ENCODE measurements at regions not wholly inside any gene's neighbourhood (a gene's known extent, or its start where the extent isn't known, plus 50 kb on each side); places are given as distances from the start of the nearest gene placed in this dataset.
"Not testable (repeated sequence)": the region's sequence is repeated elsewhere in the genome, so short reads cannot be mapped to it uniquely, and the experiment has no call there.

DNA sequence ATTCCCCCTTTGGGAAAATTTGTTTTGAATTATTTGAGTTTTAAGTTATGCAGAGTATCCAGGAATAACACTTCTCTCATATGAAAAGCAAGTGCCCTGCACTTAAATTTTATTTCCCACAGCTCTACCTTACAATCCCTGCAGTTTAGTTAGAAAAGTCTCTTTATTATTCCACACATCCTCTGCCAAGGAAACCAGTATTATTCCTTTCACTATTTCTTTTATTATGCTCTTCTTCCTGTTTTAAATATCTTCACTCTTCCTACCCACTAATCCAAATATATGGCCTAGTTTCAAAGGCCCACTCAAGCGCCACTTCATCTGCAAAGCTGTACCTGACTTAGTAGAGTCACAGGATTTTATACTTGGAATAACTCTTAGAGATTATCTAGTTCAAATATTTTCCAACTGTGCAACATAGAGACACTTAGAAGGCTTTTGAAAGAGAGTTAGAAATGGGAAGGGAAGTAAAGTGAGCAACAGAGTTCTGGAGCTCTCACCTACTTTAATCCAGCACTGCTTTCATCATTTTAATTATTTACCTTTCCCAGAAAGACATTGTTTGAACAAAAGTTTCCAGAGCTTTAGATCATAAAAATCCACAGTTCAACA, 97.2 kb upstream of the LYPLAL1 start:
- no peak for ATAC-seq (replicated peaks in 6 of 8)
- WGBS, 10 experiments: 85 to 100% (median 100%) methylated on average over 1 of the region's 1 CpG; no CpG with 5 or more reads in 3 of the 10 experiments
- H3K4me3 ChIP-seq: no peak overlapping the region
- peaks cover 0 to 25% of the 10 kb centered on the region in 2 donors for H3K4me1 ChIP-seq (replicated peaks in 1 of 2)
- no peak overlapping the region for H3K27ac ChIP-seq
- in situ Hi-C loops (cut with MboI; ENCODE audit: low pct_unique_long_range_greater_than_20kb in 2 of 9, low sequenced_read_pairs in 9 of 9, unreplicated experiment in 9 of 9): no loop called here

DNA sequence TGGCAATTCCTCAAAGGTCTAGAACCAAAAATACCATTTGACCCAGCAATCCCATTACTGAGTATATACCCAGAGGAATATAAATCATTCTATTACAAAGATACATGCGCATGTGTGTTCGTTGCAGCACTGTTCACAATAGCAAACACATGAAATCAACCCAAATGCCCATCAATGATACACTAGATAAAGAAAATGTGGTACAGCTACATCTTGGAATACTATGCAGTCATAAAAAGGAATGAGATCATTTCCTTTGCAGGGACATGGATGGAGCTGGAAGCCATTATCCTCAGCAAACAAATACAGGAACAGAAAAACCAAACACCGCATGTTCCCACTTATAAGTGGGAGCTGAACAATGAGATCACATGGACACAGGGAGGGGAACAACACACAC, 95.9 kb upstream of the LYPLAL1 start:
- 58 to 100% (median 98%) methylated on average over 1 to 3 of the region's 3 CpGs; no CpG with 5 or more reads in 2 of the 10 experiments for WGBS, 10 experiments
- ATAC-seq (replicated peaks in 6 of 8); in situ Hi-C loops (cut with MboI; ENCODE audit: low pct_unique_long_range_greater_than_20kb in 2 of 9, low sequenced_read_pairs in 9 of 9, unreplicated experiment in 9 of 9); H3K4me3 ChIP-seq; H3K27ac ChIP-seq: not testable (repeated sequence)
- peaks cover 0 to 25% of the 10 kb centered on the region in 2 donors for H3K4me1 ChIP-seq (replicated peaks in 1 of 2)

DNA sequence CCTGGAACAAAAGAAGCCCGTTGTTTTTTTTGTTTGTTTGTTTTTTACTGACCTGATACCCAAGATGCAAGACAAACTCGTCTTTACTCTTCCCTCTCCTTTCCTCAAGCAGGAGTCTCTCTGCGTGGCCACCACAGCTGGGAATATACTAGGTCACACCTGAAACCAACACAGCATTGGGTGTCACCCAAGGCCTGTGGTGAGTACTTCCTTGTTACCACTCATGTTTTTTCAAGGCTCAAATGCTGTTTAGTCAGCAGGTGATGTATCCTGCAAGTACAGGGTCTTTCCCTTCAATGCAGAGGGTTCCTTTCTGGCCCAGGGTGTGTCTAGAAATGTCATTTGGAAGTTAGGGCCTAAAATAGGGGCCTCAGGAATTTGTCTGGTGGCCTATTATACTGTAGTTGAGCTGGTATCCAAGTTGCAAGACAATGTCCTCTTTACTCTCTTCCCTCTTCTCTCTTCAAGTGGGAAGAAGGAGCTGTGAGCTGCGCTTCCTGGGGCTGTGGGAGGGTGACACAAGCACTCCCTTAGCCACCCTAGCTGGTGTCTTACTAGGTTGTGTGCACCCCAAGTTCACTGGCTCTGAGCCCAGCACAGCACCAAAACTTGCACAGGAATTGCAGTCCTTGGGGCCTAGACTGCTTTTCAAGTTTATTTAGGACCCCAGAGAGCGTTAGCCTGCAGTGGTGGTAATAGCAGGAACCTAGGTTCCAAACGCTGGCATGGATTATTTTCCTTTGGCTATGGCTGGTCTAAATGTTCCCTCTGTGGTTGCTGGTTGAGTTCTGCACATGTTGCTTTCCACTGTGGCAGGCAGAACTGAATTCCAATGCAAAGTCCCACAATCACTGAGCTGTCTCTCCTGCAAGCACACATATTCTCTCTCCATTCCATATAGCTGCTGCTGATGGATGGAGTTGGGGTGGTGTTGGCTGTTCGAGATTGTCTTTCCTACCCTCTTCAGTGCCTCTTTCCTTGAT, 91.4 kb upstream of the LYPLAL1 start:
- no peak overlapping the region for H3K4me3 ChIP-seq
- 60 to 100% (median 88%) methylated on average over 1 to 7 of the region's 7 CpGs; no CpG with 5 or more reads in 1 of the 10 experiments for WGBS, 10 experiments
- no peak for ATAC-seq (replicated peaks in 6 of 8)
- H3K27ac ChIP-seq: no peak overlapping the region
- in situ Hi-C loops (cut with MboI; ENCODE audit: low pct_unique_long_range_greater_than_20kb in 2 of 9, low sequenced_read_pairs in 9 of 9, unreplicated experiment in 9 of 9): no loop called here
- H3K4me1 ChIP-seq (replicated peaks in 1 of 2): no peaks in the 10 kb centered on the region

DNA sequence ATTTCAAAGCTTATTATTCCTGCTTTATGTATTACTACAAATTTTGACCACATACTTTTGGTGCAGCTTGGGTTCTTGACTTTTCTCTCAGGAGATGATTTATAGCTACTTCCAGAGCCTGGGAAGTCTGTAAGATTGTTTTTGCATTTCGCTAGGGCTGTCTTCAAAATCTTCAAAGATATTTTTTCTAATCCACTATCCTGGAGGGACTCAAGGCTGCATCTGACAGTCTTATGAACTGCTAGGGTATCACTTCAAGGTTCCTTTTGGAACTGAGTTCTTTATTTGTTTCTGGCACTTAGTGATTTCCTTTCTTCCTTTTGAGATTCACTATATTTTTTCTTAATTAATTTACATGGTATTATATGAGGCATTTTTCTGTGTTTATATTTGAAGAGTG, 90.0 kb upstream of the LYPLAL1 start:
- Histone ChIP-seq H3K27ac (no peak overlapping the region), H3K4me1 (replicated peaks in 1 of 2) (no peaks in the 10 kb centered on the region), H3K4me3 (no peak overlapping the region)
- 73 to 100% (median 89%) methylated on average over 1 of the region's 1 CpG; no CpG with 5 or more reads in 3 of the 10 experiments for WGBS, 10 experiments
- no peak for ATAC-seq (replicated peaks in 6 of 8)
- in situ Hi-C loops (cut with MboI; ENCODE audit: low pct_unique_long_range_greater_than_20kb in 2 of 9, low sequenced_read_pairs in 9 of 9, unreplicated experiment in 9 of 9): no loop called here

DNA sequence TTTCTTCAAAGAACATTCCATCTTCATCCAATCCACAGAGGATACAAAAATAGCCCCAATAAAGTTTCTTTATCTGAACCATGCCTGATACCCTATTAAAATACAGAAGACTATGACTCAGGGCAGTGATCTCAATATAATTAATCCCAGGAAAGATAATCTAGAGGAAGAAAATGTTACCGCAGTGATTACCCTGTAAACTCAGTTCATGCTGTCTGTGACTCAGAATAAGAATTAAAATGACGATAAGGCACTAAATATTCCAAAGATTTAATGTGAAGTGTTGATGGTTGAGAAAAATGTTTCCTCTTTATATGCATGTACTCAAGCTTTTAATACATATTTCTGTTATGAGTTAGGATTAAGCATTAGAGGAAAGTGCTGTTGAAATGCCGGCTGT, 88.6 kb upstream of the LYPLAL1 start:
- H3K4me3 ChIP-seq: no peak overlapping the region
- WGBS, 10 experiments: 15 to 100% (median 90%) methylated on average over 1 to 3 of the region's 3 CpGs
- peak in 1 of 8 experiments; percentile 9 for ATAC-seq (replicated peaks in 6 of 8)
- no peaks in the 10 kb centered on the region for H3K4me1 ChIP-seq (replicated peaks in 1 of 2)
- in situ Hi-C loops (cut with MboI; ENCODE audit: low pct_unique_long_range_greater_than_20kb in 2 of 9, low sequenced_read_pairs in 9 of 9, unreplicated experiment in 9 of 9): no loop called here
- H3K27ac ChIP-seq: no peak overlapping the region

DNA sequence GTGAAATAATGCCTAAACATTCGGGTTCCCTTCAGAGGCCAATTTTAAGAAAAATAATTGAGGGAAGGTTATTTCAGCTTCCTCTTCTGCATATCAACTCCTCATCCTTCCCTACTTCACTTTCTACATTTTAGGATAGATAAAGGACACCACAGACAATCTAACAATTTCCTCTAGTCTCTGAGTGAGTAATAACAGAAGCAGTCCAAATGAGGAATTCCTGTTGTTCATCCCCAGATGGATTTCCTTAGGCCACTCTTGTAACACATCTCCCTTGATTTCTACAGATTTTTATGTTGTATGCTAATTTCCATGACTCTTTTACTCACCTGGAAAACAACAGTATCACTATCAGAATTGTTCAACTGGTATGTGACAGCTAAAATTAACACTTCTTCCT, 87.7 kb upstream of the LYPLAL1 start:
- Histone ChIP-seq H3K27ac (no peak overlapping the region), H3K4me3 (no peak overlapping the region), H3K4me1 (replicated peaks in 1 of 2) (no peaks in the 10 kb centered on the region)
- ATAC-seq (replicated peaks in 6 of 8): no peak
- in situ Hi-C loops (cut with MboI; ENCODE audit: low pct_unique_long_range_greater_than_20kb in 2 of 9, low sequenced_read_pairs in 9 of 9, unreplicated experiment in 9 of 9): no loop called here
- 50 to 100% (median 92%) methylated on average over 1 of the region's 1 CpG for WGBS, 10 experiments

DNA sequence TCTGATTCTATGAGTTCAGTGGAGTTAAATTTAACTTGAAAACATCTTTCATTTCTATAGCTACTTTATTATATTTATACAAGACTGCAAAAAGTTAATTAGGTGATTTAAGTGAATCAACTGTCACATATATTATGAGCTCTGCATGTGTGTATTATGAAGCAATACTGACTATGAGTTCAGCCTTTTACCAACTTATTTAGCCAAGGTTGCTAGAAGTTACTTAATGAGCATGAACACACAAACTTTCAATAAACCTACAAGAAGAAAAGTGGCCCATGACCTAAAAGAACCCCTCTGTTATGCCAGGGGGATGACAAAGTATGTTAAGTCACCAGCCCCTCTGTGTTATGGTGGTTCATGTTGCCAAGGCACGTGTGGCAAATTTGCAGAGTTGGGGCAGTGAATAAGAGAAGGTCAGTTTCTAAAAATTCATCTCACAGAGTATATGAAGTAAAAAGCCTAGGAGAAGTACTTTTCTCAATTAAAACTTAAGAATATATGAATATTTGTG, 86.7 kb upstream of the LYPLAL1 start:
- no peak for ATAC-seq (replicated peaks in 6 of 8)
- 29 to 100% (median 52%) methylated on average over 1 of the region's 1 CpG for WGBS, 10 experiments
- Histone ChIP-seq H3K4me1 (replicated peaks in 1 of 2) (no peaks in the 10 kb centered on the region), H3K4me3 (no peak overlapping the region), H3K27ac (no peak overlapping the region)
- in situ Hi-C loops (cut with MboI; ENCODE audit: low pct_unique_long_range_greater_than_20kb in 2 of 9, low sequenced_read_pairs in 9 of 9, unreplicated experiment in 9 of 9): no loop called here

DNA sequence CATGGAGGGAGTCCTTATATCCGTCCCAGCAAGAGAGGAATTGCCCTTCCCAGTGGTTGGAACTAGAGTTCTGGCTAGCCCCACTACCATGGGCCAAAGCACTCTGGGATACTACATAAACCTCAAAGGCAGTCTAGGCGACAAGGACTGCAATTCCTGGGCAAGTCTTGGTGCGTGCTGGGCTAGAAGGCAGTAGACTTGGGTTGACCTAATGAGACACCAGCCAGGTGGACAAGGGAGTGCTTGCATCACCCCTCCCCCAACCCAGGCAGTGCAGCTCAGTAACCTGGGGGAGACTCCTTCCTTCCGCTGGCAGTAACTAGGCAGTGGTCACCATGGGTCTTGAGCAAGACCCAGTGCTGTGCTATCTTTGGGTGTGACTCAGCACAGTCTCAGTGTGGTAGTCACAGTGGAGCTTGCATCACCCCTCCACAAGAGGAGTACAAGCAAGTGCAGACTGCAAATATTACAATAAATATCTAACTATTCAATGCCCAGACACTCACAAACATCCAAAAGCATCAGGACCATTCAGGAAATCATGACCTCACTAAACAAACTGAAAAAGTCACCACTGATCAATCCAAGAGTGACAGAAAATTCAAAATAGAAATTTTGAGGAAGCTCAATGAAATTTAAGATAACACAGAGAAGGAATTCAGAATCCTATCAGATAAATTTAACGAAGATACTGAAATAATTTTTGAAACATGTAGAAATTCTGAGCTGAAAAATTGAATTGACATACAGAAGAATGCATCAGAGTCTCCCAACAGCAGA, 84.7 kb upstream of the LYPLAL1 start:
- no peak overlapping the region for H3K27ac ChIP-seq
- 38 to 100% (median 77%) methylated on average over 1 to 4 of the region's 5 CpGs for WGBS, 10 experiments
- no peak overlapping the region for H3K4me3 ChIP-seq
- no peaks in the 10 kb centered on the region for H3K4me1 ChIP-seq (replicated peaks in 1 of 2)
- in situ Hi-C loops (cut with MboI; ENCODE audit: low pct_unique_long_range_greater_than_20kb in 2 of 9, low sequenced_read_pairs in 9 of 9, unreplicated experiment in 9 of 9): no loop called here
- ATAC-seq (replicated peaks in 6 of 8): peak in 7 of 8 experiments; percentile 95 to 100 (median 98)

DNA sequence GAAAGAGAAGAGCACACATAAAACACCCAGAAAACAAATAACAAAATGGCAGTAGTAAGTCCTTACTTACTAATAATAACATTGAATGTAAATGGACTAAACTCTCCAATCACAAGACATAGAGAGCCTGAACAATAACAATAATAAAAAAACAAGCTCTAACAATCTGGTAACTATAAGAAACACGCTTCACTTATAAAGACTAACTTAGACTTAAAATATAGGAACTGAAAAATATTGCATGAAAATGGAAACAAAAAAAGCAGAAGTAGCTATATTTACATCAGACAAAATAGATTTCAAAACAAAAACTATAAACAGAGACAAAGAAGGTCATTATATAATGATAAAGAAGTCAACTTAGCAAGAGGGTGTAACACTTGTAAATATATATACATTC, 83.1 kb upstream of the LYPLAL1 start:
- Histone ChIP-seq H3K27ac (no peak overlapping the region), H3K4me3 (no peak overlapping the region), H3K4me1 (replicated peaks in 1 of 2) (no peaks in the 10 kb centered on the region)
- in situ Hi-C loops (cut with MboI; ENCODE audit: low pct_unique_long_range_greater_than_20kb in 2 of 9, low sequenced_read_pairs in 9 of 9, unreplicated experiment in 9 of 9): no loop called here
- ATAC-seq (replicated peaks in 6 of 8): no peak
- 86 to 100% (median 98%) methylated on average over 1 of the region's 1 CpG for WGBS, 10 experiments

DNA sequence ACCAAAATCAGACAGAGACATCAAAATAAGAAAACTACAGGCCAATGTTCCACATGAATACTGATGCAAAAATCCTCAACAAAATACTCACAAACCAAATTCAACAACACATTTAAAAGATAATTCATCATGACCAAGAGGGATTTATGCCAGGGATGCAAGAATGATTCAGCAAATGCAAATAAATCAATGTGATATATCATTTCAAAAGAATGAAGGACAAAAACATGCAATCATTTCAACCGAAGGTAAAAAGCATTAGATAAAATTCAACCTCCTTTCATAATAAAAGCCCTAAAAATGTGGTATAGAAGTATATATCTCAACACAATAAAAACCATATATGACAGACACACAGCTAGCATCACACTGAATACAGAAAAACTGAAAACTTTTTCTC, 81.5 kb upstream of the LYPLAL1 start:
- 0 to 89% (median 51%) methylated on average over 1 of the region's 1 CpG for WGBS, 10 experiments
- Histone ChIP-seq H3K27ac (no peak overlapping the region), H3K4me1 (replicated peaks in 1 of 2) (no peaks in the 10 kb centered on the region), H3K4me3 (no peak overlapping the region)
- ATAC-seq (replicated peaks in 6 of 8): no peak
- in situ Hi-C loops (cut with MboI; ENCODE audit: low pct_unique_long_range_greater_than_20kb in 2 of 9, low sequenced_read_pairs in 9 of 9, unreplicated experiment in 9 of 9): no loop called here

DNA sequence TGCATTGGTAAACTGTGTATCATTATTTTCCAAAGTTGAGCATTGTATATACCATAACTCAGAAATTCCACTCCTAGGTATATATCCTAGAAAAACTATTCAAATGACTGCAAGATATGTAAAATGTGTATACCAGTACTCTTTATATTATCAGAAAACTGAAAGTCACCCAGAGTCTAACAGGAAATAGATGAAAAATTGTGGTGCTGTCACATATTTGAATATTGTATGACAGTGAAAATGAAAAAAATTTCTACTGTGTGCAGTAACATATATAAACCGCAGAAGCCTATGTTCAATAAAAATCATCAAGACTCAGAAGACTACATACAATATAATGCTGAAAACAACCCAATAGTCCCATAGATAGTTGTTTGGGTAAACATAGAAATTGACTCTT, 74.4 kb upstream of the LYPLAL1 start:
- WGBS, 10 experiments: 20 to 100% (median 60%) methylated on average over 1 of the region's 1 CpG; no CpG with 5 or more reads in 3 of the 10 experiments
- Histone ChIP-seq H3K4me3 (no peak overlapping the region), H3K27ac (no peak overlapping the region), H3K4me1 (replicated peaks in 1 of 2) (peaks cover 0 to 7% of the 10 kb centered on the region in 2 donors)
- in situ Hi-C loops (cut with MboI; ENCODE audit: low pct_unique_long_range_greater_than_20kb in 2 of 9, low sequenced_read_pairs in 9 of 9, unreplicated experiment in 9 of 9): no loop called here
- ATAC-seq (replicated peaks in 6 of 8): no peak

DNA sequence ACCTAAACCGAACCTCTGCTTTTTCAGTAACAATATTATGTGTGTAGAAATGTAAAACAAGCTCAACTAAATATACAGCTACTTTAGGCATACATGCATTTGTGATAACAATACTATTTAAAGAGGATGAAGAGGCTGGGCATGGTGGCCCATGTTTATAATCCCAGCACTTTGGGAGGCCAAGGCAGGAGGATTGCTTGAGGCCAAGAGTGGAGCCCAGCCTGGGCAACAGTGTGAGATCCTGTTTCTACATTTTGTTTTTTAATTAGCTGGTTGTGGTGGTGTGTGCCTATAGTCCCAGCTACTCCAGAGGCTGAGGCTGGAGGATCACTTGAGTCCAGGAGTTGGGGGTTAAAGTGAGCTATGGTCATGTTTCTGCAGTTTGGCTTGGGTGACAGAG, 73.6 kb upstream of the LYPLAL1 start:
- in situ Hi-C loops (cut with MboI; ENCODE audit: low pct_unique_long_range_greater_than_20kb in 2 of 9, low sequenced_read_pairs in 9 of 9, unreplicated experiment in 9 of 9): no loop called here
- H3K4me3 ChIP-seq: no peak overlapping the region
- ATAC-seq (replicated peaks in 6 of 8): no peak

DNA sequence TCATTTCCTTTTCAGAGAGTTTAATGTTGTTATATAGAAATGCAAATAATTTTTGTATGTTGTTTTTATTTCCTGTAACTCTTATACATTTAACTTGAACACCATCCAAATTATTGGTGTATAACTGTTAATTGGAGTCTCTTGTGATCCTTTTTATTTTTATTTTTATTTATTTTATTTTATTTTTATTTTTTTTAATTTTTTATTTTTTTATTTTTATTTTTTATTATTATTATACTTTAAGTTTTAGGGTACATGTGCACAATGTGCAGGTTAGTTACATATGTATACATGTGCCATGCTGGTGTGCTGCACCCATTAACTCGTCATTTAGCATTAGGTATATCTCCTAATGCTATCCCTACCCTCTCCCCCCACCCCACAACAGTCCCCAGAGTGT, 71.2 kb upstream of the LYPLAL1 start:
- ATAC-seq (replicated peaks in 6 of 8); in situ Hi-C loops (cut with MboI; ENCODE audit: low pct_unique_long_range_greater_than_20kb in 2 of 9, low sequenced_read_pairs in 9 of 9, unreplicated experiment in 9 of 9); H3K4me3 ChIP-seq; H3K4me1 ChIP-seq (replicated peaks in 1 of 2); H3K27ac ChIP-seq: not testable (repeated sequence)
- 44 to 67% methylated on average over 1 of the region's 1 CpG; no CpG with 5 or more reads in 8 of the 10 experiments for WGBS, 10 experiments

More for the DNA sequence above, 73.6 kb upstream of the LYPLAL1 start:
- peaks cover 0 to 7% of the 10 kb centered on the region in 2 donors for H3K4me1 ChIP-seq (replicated peaks in 1 of 2)
- no peak overlapping the region for H3K27ac ChIP-seq
- 0 to 60% (median 29%) methylated on average over 1 of the region's 1 CpG; no CpG with 5 or more reads in 4 of the 10 experiments for WGBS, 10 experiments

All from motor neuron (in vitro differentiated cells).